ENCODE measurements at regions not wholly inside any gene's neighbourhood (a gene's known extent, or its start where the extent isn't known, plus 50 kb on each side); places are given as distances from the start of the nearest gene placed in this dataset.

DNA sequence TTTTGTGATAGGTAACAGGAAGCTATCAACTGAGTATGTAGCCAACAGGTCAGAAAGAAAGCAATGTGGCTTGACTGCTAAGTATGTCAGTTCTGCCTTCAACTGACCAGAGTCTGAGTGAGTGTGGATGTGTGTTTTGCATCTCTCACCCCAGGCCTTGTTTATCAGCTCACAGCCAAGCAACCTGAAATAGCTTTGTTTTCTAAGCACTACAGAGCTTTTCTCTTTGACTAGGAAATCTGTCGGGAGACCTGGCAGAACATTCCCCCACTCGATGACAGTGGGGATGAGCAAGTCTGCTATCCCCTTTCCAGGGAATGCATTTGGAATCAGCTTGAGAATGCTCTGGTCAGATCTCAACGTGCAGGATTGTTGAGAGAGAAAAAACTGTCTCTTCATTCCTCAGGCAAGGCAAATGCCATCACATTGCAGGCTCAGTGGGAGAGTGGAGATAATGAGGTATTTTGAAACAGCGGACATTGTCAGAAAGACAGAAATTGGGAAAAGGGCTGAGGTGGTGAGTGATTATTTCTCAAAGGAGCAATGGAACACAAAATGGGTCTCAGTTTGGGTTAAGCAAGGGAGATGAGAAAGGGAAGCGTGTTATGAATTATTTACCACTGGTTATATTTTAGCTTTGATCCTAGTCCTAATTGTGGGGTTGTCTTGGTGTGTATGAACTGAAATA is 233.8 kb upstream of the PIK3C3 start:
- H3K79me2 ChIP-seq (ENCODE audit: insufficient read depth, low read depth, low read length) = no peaks in the 10 kb centered on the region
- no peaks in the 10 kb centered on the region for H3K9me3 ChIP-seq (ENCODE audit: low read length)
- no peak overlapping the region for H3K4me2 ChIP-seq (ENCODE audit: low read length)
- no peaks in the 10 kb centered on the region for H3K36me3 ChIP-seq (ENCODE audit: insufficient read depth, low read length)
- H3K4me3 ChIP-seq (ENCODE audit: low read depth, low read length, poor library complexity, severe bottlenecking) = no peak overlapping the region
- no TSS peak for BruUV-seq (replicated peaks)
- no peak for DNase-seq (ENCODE audit: low spot score)
- ChIA-PET CTCF (ENCODE audit: unreplicated experiment) (no interaction called here), POLR2A (interaction anchor here (0.8 kb wide), 1 partner anchor 31 kb away, joined by 3 read pairs; no protein-coding TSS in a partner anchor)
- intact Hi-C loops (cut with micrococcal nuclease; ENCODE audit: unreplicated experiment) = no loop called here
- H3K4me1 ChIP-seq (ENCODE audit: insufficient read depth, low read length, poor library complexity, severe bottlenecking) = no peaks in the 10 kb centered on the region
- no peak overlapping the region for H2AFZ ChIP-seq (ENCODE audit: low read length)
- H3K27ac ChIP-seq (ENCODE audit: low read depth, low read length, poor library complexity, severe bottlenecking) = no peak overlapping the region
- no peaks in the 10 kb centered on the region for H3K9me2 ChIP-seq (ENCODE audit: insufficient read depth, low read length)
- no peaks in the 10 kb centered on the region for H4K20me1 ChIP-seq (ENCODE audit: insufficient read depth, low read length)
- TF ChIP-seq, protein P1, sequence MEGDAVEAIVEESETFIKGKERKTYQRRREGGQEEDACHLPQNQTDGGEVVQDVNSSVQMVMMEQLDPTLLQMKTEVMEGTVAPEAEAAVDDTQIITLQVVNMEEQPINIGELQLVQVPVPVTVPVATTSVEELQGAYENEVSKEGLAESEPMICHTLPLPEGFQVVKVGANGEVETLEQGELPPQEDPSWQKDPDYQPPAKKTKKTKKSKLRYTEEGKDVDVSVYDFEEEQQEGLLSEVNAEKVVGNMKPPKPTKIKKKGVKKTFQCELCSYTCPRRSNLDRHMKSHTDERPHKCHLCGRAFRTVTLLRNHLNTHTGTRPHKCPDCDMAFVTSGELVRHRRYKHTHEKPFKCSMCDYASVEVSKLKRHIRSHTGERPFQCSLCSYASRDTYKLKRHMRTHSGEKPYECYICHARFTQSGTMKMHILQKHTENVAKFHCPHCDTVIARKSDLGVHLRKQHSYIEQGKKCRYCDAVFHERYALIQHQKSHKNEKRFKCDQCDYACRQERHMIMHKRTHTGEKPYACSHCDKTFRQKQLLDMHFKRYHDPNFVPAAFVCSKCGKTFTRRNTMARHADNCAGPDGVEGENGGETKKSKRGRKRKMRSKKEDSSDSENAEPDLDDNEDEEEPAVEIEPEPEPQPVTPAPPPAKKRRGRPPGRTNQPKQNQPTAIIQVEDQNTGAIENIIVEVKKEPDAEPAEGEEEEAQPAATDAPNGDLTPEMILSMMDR (conservative IDR thresholded peaks at IDR 0.05; ENCODE audit: low read length) = no peak
- TF ChIP-seq EZH2phosphoT487 (IDR thresholded peaks at IDR 0.05; ENCODE audit: borderline replicate concordance, low read depth, low read length) = no peak

DNA sequence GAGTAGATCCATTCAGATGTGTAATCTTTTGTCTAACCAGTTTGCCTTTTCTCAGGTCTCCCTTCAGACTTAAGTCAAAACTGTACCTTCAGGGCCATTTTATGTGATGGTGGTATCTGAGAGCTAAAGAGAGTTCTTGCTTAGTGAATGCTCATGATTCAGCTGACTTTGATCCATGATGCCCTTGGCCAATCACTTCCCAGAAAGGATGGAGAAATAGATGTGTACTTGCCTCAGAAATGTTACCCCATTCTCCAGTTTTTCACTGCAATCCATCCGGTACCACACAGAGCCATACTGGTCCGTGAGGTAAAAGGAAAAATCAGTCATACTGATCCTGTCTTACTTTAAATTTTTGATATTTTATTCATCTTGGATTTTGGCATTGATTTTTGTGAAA is 234.8 kb upstream of the PIK3C3 start:
- Histone ChIP-seq H3K4me1 (ENCODE audit: insufficient read depth, low read length, poor library complexity, severe bottlenecking) (no peaks in the 10 kb centered on the region), H2AFZ (ENCODE audit: low read length) (no peak overlapping the region), H3K36me3 (ENCODE audit: insufficient read depth, low read length) (no peaks in the 10 kb centered on the region), H3K79me2 (ENCODE audit: insufficient read depth, low read depth, low read length) (no peaks in the 10 kb centered on the region), H3K9me2 (ENCODE audit: insufficient read depth, low read length) (no peaks in the 10 kb centered on the region), H3K4me3 (ENCODE audit: low read depth, low read length, poor library complexity, severe bottlenecking) (no peak overlapping the region), H4K20me1 (ENCODE audit: insufficient read depth, low read length) (no peaks in the 10 kb centered on the region), H3K4me2 (ENCODE audit: low read length) (no peak overlapping the region), H3K9me3 (ENCODE audit: low read length) (no peaks in the 10 kb centered on the region), H3K27ac (ENCODE audit: low read depth, low read length, poor library complexity, severe bottlenecking) (no peak overlapping the region)
- no peak for DNase-seq (ENCODE audit: low spot score)
- no peak for TF ChIP-seq EZH2phosphoT487 (IDR thresholded peaks at IDR 0.05; ENCODE audit: borderline replicate concordance, low read depth, low read length)
- TF ChIP-seq, protein P1 (conservative IDR thresholded peaks at IDR 0.05; ENCODE audit: low read length) = no peak
- ChIA-PET POLR2A (no interaction called here), CTCF (ENCODE audit: unreplicated experiment) (no interaction called here)
- no TSS peak for BruUV-seq (replicated peaks)
- intact Hi-C loops (cut with micrococcal nuclease; ENCODE audit: unreplicated experiment) = no loop called here

DNA sequence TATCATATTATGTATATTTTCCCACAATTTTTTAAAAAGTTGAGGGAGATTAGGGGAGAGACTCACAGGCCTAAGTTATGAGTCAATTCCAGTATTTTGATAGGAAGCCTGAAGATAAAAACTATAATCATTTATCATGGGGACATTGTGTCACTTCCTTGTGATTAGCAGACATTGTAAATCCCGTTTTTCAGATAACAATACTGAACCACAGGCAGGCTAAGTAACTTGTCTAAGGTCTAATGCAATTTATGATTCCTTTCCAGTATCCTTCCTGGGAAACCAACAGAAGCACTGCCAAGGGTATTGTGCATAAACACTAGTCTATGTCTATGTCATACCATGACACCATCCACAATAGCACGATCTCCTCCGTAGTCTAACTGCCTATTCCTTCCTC is 235.2 kb upstream of the PIK3C3 start:
- no peak for TF ChIP-seq EZH2phosphoT487 (IDR thresholded peaks at IDR 0.05; ENCODE audit: borderline replicate concordance, low read depth, low read length)
- TF ChIP-seq, protein P1 (conservative IDR thresholded peaks at IDR 0.05; ENCODE audit: low read length) = no peak
- no peaks in the 10 kb centered on the region for H3K79me2 ChIP-seq (ENCODE audit: insufficient read depth, low read depth, low read length)
- DNase-seq (ENCODE audit: low spot score) = no peak
- ChIA-PET CTCF (ENCODE audit: unreplicated experiment) (no interaction called here), POLR2A (no interaction called here)
- no TSS peak for BruUV-seq (replicated peaks)
- intact Hi-C loops (cut with micrococcal nuclease; ENCODE audit: unreplicated experiment) = no loop called here
- no peak overlapping the region for H3K4me3 ChIP-seq (ENCODE audit: low read depth, low read length, poor library complexity, severe bottlenecking)
- no peaks in the 10 kb centered on the region for H4K20me1 ChIP-seq (ENCODE audit: insufficient read depth, low read length)
- H3K9me3 ChIP-seq (ENCODE audit: low read length) = no peaks in the 10 kb centered on the region
- H3K27ac ChIP-seq (ENCODE audit: low read depth, low read length, poor library complexity, severe bottlenecking) = no peak overlapping the region
- H3K4me2 ChIP-seq (ENCODE audit: low read length) = no peak overlapping the region
- H3K4me1 ChIP-seq (ENCODE audit: insufficient read depth, low read length, poor library complexity, severe bottlenecking) = no peaks in the 10 kb centered on the region
- H3K9me2 ChIP-seq (ENCODE audit: insufficient read depth, low read length) = no peaks in the 10 kb centered on the region
- no peaks in the 10 kb centered on the region for H3K36me3 ChIP-seq (ENCODE audit: insufficient read depth, low read length)
- no peak overlapping the region for H2AFZ ChIP-seq (ENCODE audit: low read length)
